KMS-11 (cell line): ENCODE measurements at regions not wholly inside any gene's neighbourhood (a gene's known extent, or its start where the extent isn't known, plus 50 kb on each side); places are given as distances from the start of the nearest gene placed in this dataset.
"Not testable (repeated sequence)": the region's sequence is repeated elsewhere in the genome, so short reads cannot be mapped to it uniquely, and the experiment has no call there.

Source experiments
- H2AFZ ChIP-seq: fragments of 200-600 bp; sonication (generic); 2 replicates; pipeline ENCODE4 v1.6.1; 2016; ENCODE audit warnings: antibody characterized with exemption, mixed run types, low read depth
- H3K27ac ChIP-seq: fragments of 200-600 bp; sonication (generic); 2 replicates; pipeline ENCODE4 v1.6.1; 2016; ENCODE audit warnings: mild to moderate bottlenecking, mixed run types
- H3K27me3 ChIP-seq: fragments of 200-600 bp; sonication (generic); 2 replicates; pipeline ENCODE4 v1.6.1; 2017; ENCODE audit warnings: mild to moderate bottlenecking, low read depth, mixed run types, moderate library complexity; ENCODE audit not compliant: insufficient read depth
- H3K36me3 ChIP-seq: fragments of 200-600 bp; sonication (generic); 2 replicates; pipeline ENCODE4 v1.6.1; 2017; ENCODE audit warnings: mild to moderate bottlenecking, mixed run types; ENCODE audit not compliant: insufficient read depth
- H3K4me1 ChIP-seq: fragments of 200-600 bp; sonication (generic); 2 replicates; pipeline ENCODE4 v1.6.1; 2016; ENCODE audit warnings: mild to moderate bottlenecking, low read depth, mixed run types; ENCODE audit not compliant: poor library complexity, severe bottlenecking
- H3K4me2 ChIP-seq: fragments of 200-600 bp; sonication (generic); 2 replicates; pipeline ENCODE4 v1.7.0; 2016; ENCODE audit warnings: mild to moderate bottlenecking, mixed run types
- H3K4me3 ChIP-seq: fragments of 200-600 bp; sonication (generic); IDR thresholded peaks from 2 replicates; pipeline ENCODE4 v1.6.1; 2017; ENCODE audit warnings: low read depth, low read length, mixed read lengths; ENCODE audit not compliant: insufficient read depth
- H3K79me2 ChIP-seq: fragments of 200-600 bp; sonication (generic); 2 replicates; pipeline ENCODE4 v1.6.1; 2016; ENCODE audit warnings: low read depth, mixed run types; ENCODE audit not compliant: insufficient read depth
- H3K9ac ChIP-seq: fragments of 200-600 bp; sonication (generic); 2 replicates; pipeline ENCODE4 v1.6.1; 2016; ENCODE audit warnings: mild to moderate bottlenecking, mixed run types
- H4K20me1 ChIP-seq: fragments of 200-600 bp; sonication (generic); 2 replicates; pipeline ENCODE4 v1.6.1; 2016; ENCODE audit warnings: mild to moderate bottlenecking, mixed run types; ENCODE audit not compliant: insufficient read depth
- TF ChIP-seq, protein P1 (sequence below): fragments of 200-600 bp; sonication (generic); conservative IDR thresholded peaks from 2 replicates; pipeline ENCODE4 v1.6.1; 2017; ENCODE audit warnings: low read depth, mild to moderate bottlenecking, antibody characterized with exemption, low read length, moderate library complexity, mixed read lengths

DNA sequence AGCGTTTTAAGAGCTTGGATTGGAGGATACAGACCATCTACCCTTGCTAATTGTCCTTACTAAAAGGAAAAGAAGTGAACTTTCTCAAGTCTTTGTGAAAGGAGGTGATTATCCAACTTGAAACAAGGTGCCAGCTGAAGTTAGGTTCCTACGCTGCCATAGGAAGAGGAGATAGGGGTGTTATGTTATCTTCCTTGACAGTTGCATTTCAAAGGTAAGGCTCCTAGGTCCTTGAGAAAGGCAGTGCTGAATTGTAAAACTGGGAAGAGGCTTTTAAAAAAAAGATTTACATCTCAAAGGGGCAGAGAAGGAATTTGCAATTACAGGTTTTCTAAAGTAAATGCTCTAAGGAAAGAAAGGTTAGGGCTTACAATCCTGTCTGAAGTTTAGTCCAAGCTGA is 810.2 kb upstream of the LRATD1 start:
- no peaks in the 10 kb centered on the region for H3K27me3 ChIP-seq

GRCh38 chr2:13826314-13826853 is 806.1 kb upstream of the LRATD1 start:
- H2AFZ ChIP-seq: no peak overlapping the region
- H3K4me2 ChIP-seq: no peak overlapping the region
- TF ChIP-seq, protein P1, sequence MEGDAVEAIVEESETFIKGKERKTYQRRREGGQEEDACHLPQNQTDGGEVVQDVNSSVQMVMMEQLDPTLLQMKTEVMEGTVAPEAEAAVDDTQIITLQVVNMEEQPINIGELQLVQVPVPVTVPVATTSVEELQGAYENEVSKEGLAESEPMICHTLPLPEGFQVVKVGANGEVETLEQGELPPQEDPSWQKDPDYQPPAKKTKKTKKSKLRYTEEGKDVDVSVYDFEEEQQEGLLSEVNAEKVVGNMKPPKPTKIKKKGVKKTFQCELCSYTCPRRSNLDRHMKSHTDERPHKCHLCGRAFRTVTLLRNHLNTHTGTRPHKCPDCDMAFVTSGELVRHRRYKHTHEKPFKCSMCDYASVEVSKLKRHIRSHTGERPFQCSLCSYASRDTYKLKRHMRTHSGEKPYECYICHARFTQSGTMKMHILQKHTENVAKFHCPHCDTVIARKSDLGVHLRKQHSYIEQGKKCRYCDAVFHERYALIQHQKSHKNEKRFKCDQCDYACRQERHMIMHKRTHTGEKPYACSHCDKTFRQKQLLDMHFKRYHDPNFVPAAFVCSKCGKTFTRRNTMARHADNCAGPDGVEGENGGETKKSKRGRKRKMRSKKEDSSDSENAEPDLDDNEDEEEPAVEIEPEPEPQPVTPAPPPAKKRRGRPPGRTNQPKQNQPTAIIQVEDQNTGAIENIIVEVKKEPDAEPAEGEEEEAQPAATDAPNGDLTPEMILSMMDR: no peak
- H4K20me1 ChIP-seq: no peaks in the 10 kb centered on the region
- no peak overlapping the region for H3K27ac ChIP-seq
- H3K9ac ChIP-seq: no peak overlapping the region
- H3K36me3 ChIP-seq: no peaks in the 10 kb centered on the region
- H3K4me3 ChIP-seq: no peak overlapping the region
- H3K4me1 ChIP-seq: no peaks in the 10 kb centered on the region
- no peaks in the 10 kb centered on the region for H3K27me3 ChIP-seq
- H3K79me2 ChIP-seq: no peaks in the 10 kb centered on the region

More for the DNA sequence above, 810.2 kb upstream of the LRATD1 start:
- Histone ChIP-seq H3K4me3 (no peak overlapping the region), H3K4me1 (no peaks in the 10 kb centered on the region), H3K79me2 (no peaks in the 10 kb centered on the region), H3K4me2 (no peak overlapping the region), H4K20me1 (no peaks in the 10 kb centered on the region), H3K9ac (no peak overlapping the region), H3K36me3 (no peaks in the 10 kb centered on the region), H3K27ac (no peak overlapping the region), H2AFZ (no peak overlapping the region)
- TF ChIP-seq, protein P1: no peak

GRCh38 chr2:13858626-13859025 is 773.9 kb upstream of the LRATD1 start:
- Histone ChIP-seq H3K4me3 (no peak overlapping the region), H2AFZ (no peak overlapping the region), H3K79me2 (no peaks in the 10 kb centered on the region), H3K9ac (no peak overlapping the region), H4K20me1 (no peaks in the 10 kb centered on the region), H3K27me3 (no peaks in the 10 kb centered on the region), H3K27ac (no peak overlapping the region), H3K36me3 (no peaks in the 10 kb centered on the region), H3K4me2 (no peak overlapping the region), H3K4me1 (no peaks in the 10 kb centered on the region)
- TF ChIP-seq, protein P1: no peak

DNA sequence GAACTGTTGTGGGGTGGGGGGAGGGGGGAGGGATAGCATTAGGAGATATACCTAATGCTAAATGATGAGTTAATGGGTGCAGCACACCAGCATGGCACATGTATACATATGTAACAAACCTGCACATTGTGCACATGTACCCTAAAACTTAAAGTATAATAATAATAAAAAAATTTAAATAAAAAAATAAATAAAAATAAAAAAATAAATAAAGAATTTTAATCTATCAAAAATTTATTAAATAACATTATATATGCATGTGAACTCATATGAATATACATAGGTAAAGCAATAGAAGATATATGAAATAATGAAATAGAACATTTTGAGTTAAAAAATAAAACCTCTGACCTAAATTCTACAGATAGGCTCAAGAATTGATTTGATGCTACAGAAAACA is 764.2 kb upstream of the LRATD1 start:
- H3K27me3 ChIP-seq, H2AFZ ChIP-seq, H3K36me3 ChIP-seq, H3K4me2 ChIP-seq, H3K27ac ChIP-seq, H3K4me3 ChIP-seq, H3K79me2 ChIP-seq, H3K9ac ChIP-seq, H3K4me1 ChIP-seq, H4K20me1 ChIP-seq: not testable (repeated sequence)

DNA sequence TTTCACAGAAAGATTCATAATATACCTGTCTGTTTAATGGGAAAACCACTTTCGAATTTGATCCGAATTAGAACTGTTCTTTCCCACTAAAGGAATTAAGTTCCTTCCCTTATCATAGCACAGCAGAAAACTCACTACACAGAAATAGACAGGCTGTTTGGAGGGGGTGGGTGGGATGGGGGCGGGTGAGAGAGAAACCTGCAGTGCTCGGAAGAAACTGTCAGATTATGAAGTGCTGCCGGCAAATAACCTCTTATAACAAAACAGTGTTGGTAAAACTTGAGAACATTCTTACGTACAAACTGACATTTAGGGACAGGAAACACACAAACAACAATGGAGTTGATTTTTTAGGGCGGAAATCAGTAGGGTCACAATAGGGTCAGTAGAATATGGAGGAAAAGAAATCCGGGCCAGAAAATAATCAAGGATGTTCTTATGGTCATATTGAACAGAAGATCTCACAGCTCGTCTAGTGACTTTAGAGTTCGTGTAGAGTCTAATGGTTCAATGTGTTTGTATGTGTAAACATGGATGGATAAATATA is 756.0 kb upstream of the LRATD1 start:
- H3K4me1 ChIP-seq: no peaks in the 10 kb centered on the region
- H3K27ac ChIP-seq: no peak overlapping the region
- no peak overlapping the region for H3K4me2 ChIP-seq
- H4K20me1 ChIP-seq: no peaks in the 10 kb centered on the region
- TF ChIP-seq, protein P1: no peak
- H2AFZ ChIP-seq: no peak overlapping the region
- no peak overlapping the region for H3K4me3 ChIP-seq
- H3K36me3 ChIP-seq: no peaks in the 10 kb centered on the region
- no peaks in the 10 kb centered on the region for H3K79me2 ChIP-seq
- H3K27me3 ChIP-seq: no peaks in the 10 kb centered on the region
- H3K9ac ChIP-seq: no peak overlapping the region
